Endothelial cell of umbilical vein (primary cell): ENCODE measurements at regions not wholly inside any gene's neighbourhood (a gene's known extent, or its start where the extent isn't known, plus 50 kb on each side); places are given as distances from the start of the nearest gene placed in this dataset.

Experiments used
- EZH2 ChIP-seq: IDR thresholded peaks from 2 replicates; pipeline ENCODE4 v1.6.1; 2012; ENCODE audit warnings: borderline replicate concordance, low read depth, mild to moderate bottlenecking, moderate library complexity, low read length, inconsistent platforms; ENCODE audit not compliant: severe bottlenecking
- FOS ChIP-seq: IDR thresholded peaks from 2 replicates; pipeline ENCODE4 v1.6.1; 2011; ENCODE audit warnings: mild to moderate bottlenecking, low read length, moderate library complexity, borderline replicate concordance; ENCODE audit not compliant: insufficient read depth
- GATA2 ChIP-seq: IDR thresholded peaks from 2 replicates; pipeline ENCODE4 v1.7.0; 2011; ENCODE audit warnings: low read depth, mild to moderate bottlenecking, moderate library complexity, mixed read lengths, low read length; ENCODE audit not compliant: insufficient read length, insufficient read depth
- JUN ChIP-seq: IDR thresholded peaks from 2 replicates; pipeline ENCODE4 v1.6.1; 2011; ENCODE audit warnings: borderline replicate concordance, low read depth; ENCODE audit not compliant: insufficient read length, insufficient read depth
- MAX ChIP-seq: IDR thresholded peaks from 2 replicates; pipeline ENCODE4 v1.6.1; 2011; ENCODE audit not compliant: insufficient read depth, insufficient read length
- MYC ChIP-seq: IDR thresholded peaks from one replicate; pipeline ENCODE4 v1.6.1; 2011; ENCODE audit warnings: mild to moderate bottlenecking, low read depth, low read length
- POLR2A ChIP-seq: IDR thresholded peaks from 2 replicates; pipeline ENCODE4 v1.6.1; 2012; ENCODE audit warnings: low read depth, mild to moderate bottlenecking, control low read depth, low read length
- POLR2AphosphoS5 ChIP-seq: IDR thresholded peaks from 2 replicates; pipeline ENCODE4 v1.6.1; 2012; ENCODE audit warnings: low read depth, mild to moderate bottlenecking, control low read depth, low read length, moderate library complexity; ENCODE audit not compliant: insufficient read depth
- TF ChIP-seq, protein P1 (sequence below), 2 donors: IDR thresholded peaks; 1 replicate in 1 of 2; 2 replicates in 1 of 2; pipeline ENCODE4 v1.5.1; 2011; ENCODE audit warnings: low read length in 2 of 2, mild to moderate bottlenecking in 2 of 2, moderate library complexity in 2 of 2, control low read depth in 1 of 2, inconsistent platforms in 1 of 2, low read depth in 1 of 2; ENCODE audit not compliant: insufficient read depth in 1 of 2; ENCODE audit errors: extremely low read depth in 1 of 2

GRCh38 chr19:30857388-30857787 lies 485.2 kb downstream of the ZNF536 start:
- no peak for TF ChIP-seq FOS
- TF ChIP-seq, protein P1, sequence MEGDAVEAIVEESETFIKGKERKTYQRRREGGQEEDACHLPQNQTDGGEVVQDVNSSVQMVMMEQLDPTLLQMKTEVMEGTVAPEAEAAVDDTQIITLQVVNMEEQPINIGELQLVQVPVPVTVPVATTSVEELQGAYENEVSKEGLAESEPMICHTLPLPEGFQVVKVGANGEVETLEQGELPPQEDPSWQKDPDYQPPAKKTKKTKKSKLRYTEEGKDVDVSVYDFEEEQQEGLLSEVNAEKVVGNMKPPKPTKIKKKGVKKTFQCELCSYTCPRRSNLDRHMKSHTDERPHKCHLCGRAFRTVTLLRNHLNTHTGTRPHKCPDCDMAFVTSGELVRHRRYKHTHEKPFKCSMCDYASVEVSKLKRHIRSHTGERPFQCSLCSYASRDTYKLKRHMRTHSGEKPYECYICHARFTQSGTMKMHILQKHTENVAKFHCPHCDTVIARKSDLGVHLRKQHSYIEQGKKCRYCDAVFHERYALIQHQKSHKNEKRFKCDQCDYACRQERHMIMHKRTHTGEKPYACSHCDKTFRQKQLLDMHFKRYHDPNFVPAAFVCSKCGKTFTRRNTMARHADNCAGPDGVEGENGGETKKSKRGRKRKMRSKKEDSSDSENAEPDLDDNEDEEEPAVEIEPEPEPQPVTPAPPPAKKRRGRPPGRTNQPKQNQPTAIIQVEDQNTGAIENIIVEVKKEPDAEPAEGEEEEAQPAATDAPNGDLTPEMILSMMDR (IDR thresholded peaks at IDR 0.05; ENCODE audit: extremely low read depth in 1 of 2, insufficient read depth in 1 of 2, low read depth in 1 of 2, low read length in 2 of 2): no peak
- no peak for TF ChIP-seq POLR2A
- no peak for TF ChIP-seq POLR2AphosphoS5
- TF ChIP-seq EZH2: no peak
- TF ChIP-seq MAX: no peak
- no peak for TF ChIP-seq GATA2
- TF ChIP-seq JUN: no peak
- TF ChIP-seq MYC: no peak
